ACC112 (cell line): ENCODE measurements at regions not wholly inside any gene's neighbourhood (a gene's known extent, or its start where the extent isn't known, plus 50 kb on each side); places are given as distances from the start of the nearest gene placed in this dataset.

Experiments
- H2AFZ ChIP-seq: fragments of 200-600 bp; sonication (generic); one replicate; pipeline ENCODE4 v1.6.0; 2017; ENCODE audit warnings: antibody characterized with exemption, low read length; ENCODE audit not compliant: unreplicated experiment
- H3K27ac ChIP-seq: fragments of 200-600 bp; sonication (generic); 2 replicates; pipeline ENCODE4 v1.5.1; 2014; ENCODE audit warnings: low read depth, mild to moderate bottlenecking, antibody characterized with exemption, low read length, moderate library complexity
- H3K27me3 ChIP-seq: fragments of 200-600 bp; sonication (generic); 2 replicates; pipeline ENCODE4 v1.6.1; 2014; ENCODE audit warnings: mild to moderate bottlenecking, antibody characterized with exemption, low read length, moderate library complexity, mixed read lengths; ENCODE audit not compliant: insufficient read depth
- H3K36me3 ChIP-seq: fragments of 200-600 bp; sonication (generic); 2 replicates; pipeline ENCODE4 v1.6.1; 2016; ENCODE audit warnings: mild to moderate bottlenecking, antibody characterized with exemption, low read length, moderate library complexity, mixed read lengths; ENCODE audit not compliant: insufficient read depth
- H3K4me1 ChIP-seq: fragments of 200-600 bp; sonication (generic); one replicate; pipeline ENCODE4 v1.6.1; 2016; ENCODE audit warnings: low read length, mixed read lengths; ENCODE audit not compliant: insufficient read depth, unreplicated experiment, control insufficient read depth
- H3K4me3 ChIP-seq: fragments of 200-600 bp; sonication (generic); 2 replicates; pipeline ENCODE4 v1.5.1; 2014; ENCODE audit warnings: mild to moderate bottlenecking, low read depth, low read length
- H3K79me2 ChIP-seq: fragments of 200-600 bp; sonication (generic); one replicate; pipeline ENCODE4 v1.6.0; 2016; ENCODE audit warnings: low read length; ENCODE audit not compliant: control insufficient read depth, unreplicated experiment, insufficient read depth

GRCh38 chr18:64330931-64331330 lies 182.0 kb upstream of the LINC00305 start:
- Histone ChIP-seq H3K4me3 (no peak overlapping the region), H3K27me3 (no peaks in the 10 kb centered on the region), H2AFZ (no peak overlapping the region), H3K27ac (no peak overlapping the region), H3K36me3 (no peaks in the 10 kb centered on the region), H3K4me1 (no peaks in the 10 kb centered on the region), H3K79me2 (no peaks in the 10 kb centered on the region)

GRCh38 chr18:64330161-64330560 lies 181.3 kb upstream of the LINC00305 start:
- H3K27ac ChIP-seq = no peak overlapping the region
- H3K27me3 ChIP-seq = no peaks in the 10 kb centered on the region
- no peak overlapping the region for H2AFZ ChIP-seq
- no peak overlapping the region for H3K4me3 ChIP-seq
- H3K36me3 ChIP-seq = no peaks in the 10 kb centered on the region
- H3K4me1 ChIP-seq = no peaks in the 10 kb centered on the region
- H3K79me2 ChIP-seq = no peaks in the 10 kb centered on the region

DNA sequence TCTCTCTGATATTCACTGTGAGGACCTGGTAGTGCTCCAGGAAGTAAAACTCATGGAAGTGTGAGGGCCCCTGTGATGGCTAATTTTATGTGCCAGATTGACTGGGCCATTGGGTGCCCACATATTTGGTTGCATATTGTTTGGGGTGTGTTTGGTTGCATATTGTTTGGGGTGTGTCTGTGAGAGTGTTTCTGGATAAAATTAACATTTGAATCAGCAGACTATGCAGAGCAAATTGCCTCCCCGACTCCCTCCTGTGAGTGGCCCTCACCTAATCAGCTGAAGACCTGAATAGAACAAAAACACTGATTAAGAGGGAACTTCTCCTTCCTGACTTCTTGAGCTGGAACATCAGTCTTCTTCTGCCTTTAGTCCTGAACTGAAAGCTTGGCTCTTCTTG lies 173.3 kb upstream of the LINC00305 start:
- Histone ChIP-seq H3K4me3 (no peak overlapping the region), H3K27ac (no peak overlapping the region), H3K27me3 (no peaks in the 10 kb centered on the region), H2AFZ (no peak overlapping the region), H3K4me1 (no peaks in the 10 kb centered on the region), H3K36me3 (no peaks in the 10 kb centered on the region), H3K79me2 (no peaks in the 10 kb centered on the region)

DNA sequence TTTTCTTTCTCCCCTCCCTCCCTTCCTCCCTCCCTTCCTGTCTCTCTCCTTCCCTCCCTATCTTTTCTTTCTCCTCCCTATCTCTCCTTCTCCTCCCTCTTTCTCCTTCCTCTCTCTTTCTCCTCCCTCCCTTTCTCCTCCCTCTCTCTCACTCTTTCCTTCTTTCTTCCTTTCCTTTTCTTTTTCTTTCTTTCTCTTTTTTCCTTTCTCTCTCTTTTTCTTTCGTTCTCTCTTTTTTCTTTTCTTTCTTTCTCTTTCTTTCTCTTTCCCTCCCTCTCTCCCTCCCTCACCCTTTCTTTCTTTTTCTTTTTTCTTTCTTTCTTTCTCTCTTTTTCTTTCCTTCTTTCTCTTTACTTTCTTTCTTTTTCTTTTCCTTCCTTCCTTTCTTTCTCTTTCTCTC lies 169.7 kb upstream of the LINC00305 start:
- Histone ChIP-seq H3K27me3 (no peaks in the 10 kb centered on the region), H3K27ac (no peak overlapping the region), H3K36me3 (no peaks in the 10 kb centered on the region), H3K4me1 (no peaks in the 10 kb centered on the region), H3K79me2 (no peaks in the 10 kb centered on the region), H2AFZ (no peak overlapping the region), H3K4me3 (no peak overlapping the region)

DNA sequence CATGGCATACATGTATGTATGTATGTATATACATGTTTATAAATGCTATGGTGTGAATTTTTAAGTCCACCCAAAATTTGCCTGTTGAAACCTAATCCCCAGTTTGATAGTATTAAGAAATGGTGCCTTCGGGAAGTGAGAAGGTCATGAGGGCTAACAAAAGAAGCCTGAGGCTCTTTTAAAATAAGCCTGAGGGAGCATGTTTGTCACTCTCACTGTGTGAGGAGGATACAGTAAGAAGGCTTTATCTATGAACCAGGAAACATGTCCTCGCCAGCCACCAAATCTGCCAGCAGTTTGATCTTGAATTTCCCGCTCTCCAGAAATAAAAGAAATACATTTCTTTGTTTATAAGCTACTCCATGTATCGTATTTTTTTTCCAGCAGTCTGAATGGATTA lies 163.0 kb upstream of the LINC00305 start:
- Histone ChIP-seq H2AFZ (no peak overlapping the region), H3K4me1 (no peaks in the 10 kb centered on the region), H3K36me3 (no peaks in the 10 kb centered on the region)

DNA sequence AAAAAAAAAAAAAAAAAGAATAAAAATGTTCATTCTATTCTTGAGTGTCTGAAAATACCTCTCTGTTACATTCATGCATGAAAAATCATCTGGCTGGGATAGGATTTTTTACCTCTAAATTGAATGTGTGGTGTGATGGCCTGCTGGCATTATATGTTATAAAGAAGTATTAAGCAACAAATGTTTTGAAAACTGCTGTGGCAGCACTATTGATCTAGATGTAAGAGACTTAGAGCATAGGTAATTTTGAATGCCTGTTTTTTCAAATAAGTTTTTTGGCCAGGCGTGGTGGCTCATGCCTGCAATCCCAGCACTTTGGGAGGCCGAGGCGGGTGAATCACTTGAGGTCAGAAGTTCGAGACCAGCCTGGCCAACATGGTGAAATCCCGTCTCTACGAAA lies 147.0 kb upstream of the LINC00305 start:
- Histone ChIP-seq H3K27ac (no peak overlapping the region), H3K79me2 (no peaks in the 10 kb centered on the region), H3K27me3 (no peaks in the 10 kb centered on the region), H3K4me1 (no peaks in the 10 kb centered on the region), H3K4me3 (no peak overlapping the region), H3K36me3 (no peaks in the 10 kb centered on the region), H2AFZ (no peak overlapping the region)

More for the DNA sequence above, 163.0 kb upstream of the LINC00305 start:
- no peaks in the 10 kb centered on the region for H3K79me2 ChIP-seq
- H3K27me3 ChIP-seq = no peaks in the 10 kb centered on the region
- no peak overlapping the region for H3K27ac ChIP-seq
- H3K4me3 ChIP-seq = no peak overlapping the region

DNA sequence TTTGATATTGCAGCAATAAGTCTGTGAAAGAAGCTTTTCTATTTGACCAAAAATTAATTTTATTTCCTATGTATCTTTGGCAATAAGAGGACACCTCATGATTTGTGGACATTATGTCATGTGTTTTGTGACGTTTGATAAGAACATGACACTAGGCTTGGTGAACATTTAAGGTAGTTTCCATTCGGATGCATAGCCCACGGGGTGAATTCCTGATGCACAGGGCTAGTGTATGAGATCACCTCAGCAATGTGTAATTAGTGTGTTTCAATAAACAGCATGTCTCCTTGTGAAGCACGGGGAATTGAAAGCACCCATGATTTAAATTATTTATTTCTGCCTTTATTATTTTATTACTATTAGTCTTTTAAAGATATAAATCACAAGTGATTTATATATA lies 146.1 kb upstream of the LINC00305 start:
- Histone ChIP-seq H3K4me1 (no peaks in the 10 kb centered on the region), H3K27ac (no peak overlapping the region), H3K79me2 (no peaks in the 10 kb centered on the region), H2AFZ (no peak overlapping the region), H3K36me3 (no peaks in the 10 kb centered on the region), H3K27me3 (no peaks in the 10 kb centered on the region), H3K4me3 (no peak overlapping the region)

DNA sequence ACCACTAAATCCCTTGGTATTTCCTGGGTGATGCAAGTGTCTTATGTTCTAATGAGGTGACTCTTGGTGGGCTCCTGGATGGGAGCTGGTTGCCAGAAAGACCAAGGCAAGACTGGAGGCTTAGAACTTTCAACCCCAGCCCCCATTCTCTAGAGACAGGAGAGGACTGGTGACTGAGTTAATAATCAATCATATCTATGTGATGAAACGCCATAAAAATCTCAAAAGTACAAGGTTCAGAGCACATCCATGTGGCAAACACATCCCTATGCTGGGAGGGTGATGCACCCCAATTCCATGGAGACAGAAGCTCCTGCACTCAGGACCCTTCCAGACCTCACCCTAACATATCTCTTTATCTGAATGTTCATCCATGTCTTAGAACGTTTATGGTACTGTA lies 139.5 kb upstream of the LINC00305 start:
- Histone ChIP-seq H2AFZ (no peak overlapping the region), H3K79me2 (no peaks in the 10 kb centered on the region), H3K27ac (no peak overlapping the region), H3K4me1 (no peaks in the 10 kb centered on the region), H3K4me3 (no peak overlapping the region), H3K36me3 (no peaks in the 10 kb centered on the region), H3K27me3 (no peaks in the 10 kb centered on the region)

- H2AFZ ChIP-seq = no peak overlapping the region
- H3K36me3 ChIP-seq = no peaks in the 10 kb centered on the region
- H3K4me3 ChIP-seq = no peak overlapping the region
- no peak overlapping the region for H3K27ac ChIP-seq
- no peaks in the 10 kb centered on the region for H3K4me1 ChIP-seq
- no peaks in the 10 kb centered on the region for H3K79me2 ChIP-seq
- no peaks in the 10 kb centered on the region for H3K27me3 ChIP-seq
Measured at GRCh38 chr18:64287926-64288325, 139.0 kb upstream of the LINC00305 start.

GRCh38 chr18:64283059-64283458 lies 134.2 kb upstream of the LINC00305 start:
- Histone ChIP-seq H3K4me3 (no peak overlapping the region), H3K4me1 (no peaks in the 10 kb centered on the region), H3K79me2 (no peaks in the 10 kb centered on the region), H2AFZ (no peak overlapping the region), H3K27ac (no peak overlapping the region), H3K27me3 (no peaks in the 10 kb centered on the region), H3K36me3 (no peaks in the 10 kb centered on the region)

DNA sequence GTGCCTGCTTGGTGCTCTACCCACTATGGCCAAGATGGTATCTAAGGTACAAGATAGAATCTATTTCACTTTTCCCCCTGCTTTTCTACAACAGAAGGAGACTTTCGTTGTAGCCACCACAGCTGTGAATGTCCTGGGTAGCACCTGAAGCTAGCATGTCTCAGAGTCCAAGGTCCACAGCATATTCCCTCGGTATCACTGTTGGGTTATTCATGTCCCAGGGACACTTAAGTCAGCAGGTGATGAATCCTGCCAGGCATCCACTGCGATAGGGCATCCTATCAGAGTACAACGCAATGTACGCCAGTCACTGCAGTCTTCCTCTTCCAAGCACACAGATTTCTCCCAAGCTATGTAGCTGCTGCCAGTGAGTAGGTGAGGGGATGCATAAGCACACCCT lies 129.1 kb upstream of the LINC00305 start:
- Histone ChIP-seq H3K79me2 (no peaks in the 10 kb centered on the region), H2AFZ (no peak overlapping the region), H3K36me3 (no peaks in the 10 kb centered on the region), H3K4me1 (no peaks in the 10 kb centered on the region), H3K27me3 (no peaks in the 10 kb centered on the region), H3K4me3 (no peak overlapping the region), H3K27ac (no peak overlapping the region)
